ENCODE measurements at regions not wholly inside any gene's neighbourhood (a gene's known extent, or its start where the extent isn't known, plus 50 kb on each side); places are given as distances from the start of the nearest gene placed in this dataset.

DNA sequence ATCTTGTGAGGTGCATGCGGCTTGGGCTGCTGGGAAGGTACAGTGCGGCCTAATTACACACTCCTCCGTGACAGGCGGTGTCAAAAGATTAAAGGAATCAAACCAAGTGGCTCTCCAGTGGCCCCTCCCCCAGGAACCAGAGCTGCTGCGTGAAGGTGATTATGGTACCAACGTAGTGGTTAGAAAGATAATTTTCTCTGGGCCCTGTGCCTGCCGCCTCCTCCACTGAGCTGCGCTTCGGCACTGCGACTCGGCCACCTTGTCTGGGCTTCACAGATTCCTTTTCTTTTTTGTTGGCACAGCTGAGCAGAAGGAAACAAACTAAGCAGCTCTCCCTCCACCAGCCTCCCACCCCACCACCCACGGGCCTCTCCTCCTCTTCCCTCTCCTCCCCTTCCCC is 113.2 kb upstream of the SDK2 start:
- DNase-seq = no peak

GRCh38 chr17:73758245-73758644 is 114.0 kb upstream of the SDK2 start:
- DNase-seq = no peak

DNA sequence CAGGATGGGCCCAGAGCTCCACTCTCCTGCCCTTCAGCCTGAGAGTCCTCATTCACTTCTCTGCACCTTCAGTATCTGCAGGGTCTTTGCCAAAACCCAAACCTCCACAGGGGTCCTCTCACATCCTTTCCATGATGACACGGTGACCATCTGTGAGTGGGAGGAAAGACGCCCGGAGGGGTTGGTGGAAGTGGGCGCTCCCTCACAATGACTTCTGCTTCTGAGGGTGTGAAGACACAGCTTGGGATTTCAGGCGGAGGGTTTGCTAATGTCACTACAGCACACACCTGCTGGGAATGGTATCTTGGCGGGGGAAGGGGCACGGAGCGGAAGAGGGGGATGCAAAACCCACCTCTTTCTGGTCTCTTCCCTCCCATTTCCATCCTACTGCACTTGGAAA is 115.1 kb upstream of the SDK2 start:
- no peak for DNase-seq

GRCh38 chr17:73759734-73760438 is 115.6 kb upstream of the SDK2 start:
- DNase-seq = no peak

DNA sequence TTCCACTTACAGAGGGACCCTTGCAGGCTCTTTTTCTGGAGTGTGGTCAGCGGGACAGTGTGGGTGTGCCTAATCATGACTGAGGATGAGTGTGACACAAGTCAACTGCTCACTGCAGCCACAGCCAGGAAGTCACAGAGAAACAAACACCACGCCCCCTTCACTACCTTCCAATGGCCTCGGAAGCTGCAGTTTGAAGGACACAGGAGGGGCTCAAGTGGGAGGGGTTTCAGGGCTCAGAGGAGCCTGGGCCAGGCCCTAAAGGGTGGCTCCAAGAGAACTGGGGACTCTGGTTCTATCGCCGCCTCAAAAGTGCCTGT is 116.2 kb upstream of the SDK2 start:
- no peak for DNase-seq

DNA sequence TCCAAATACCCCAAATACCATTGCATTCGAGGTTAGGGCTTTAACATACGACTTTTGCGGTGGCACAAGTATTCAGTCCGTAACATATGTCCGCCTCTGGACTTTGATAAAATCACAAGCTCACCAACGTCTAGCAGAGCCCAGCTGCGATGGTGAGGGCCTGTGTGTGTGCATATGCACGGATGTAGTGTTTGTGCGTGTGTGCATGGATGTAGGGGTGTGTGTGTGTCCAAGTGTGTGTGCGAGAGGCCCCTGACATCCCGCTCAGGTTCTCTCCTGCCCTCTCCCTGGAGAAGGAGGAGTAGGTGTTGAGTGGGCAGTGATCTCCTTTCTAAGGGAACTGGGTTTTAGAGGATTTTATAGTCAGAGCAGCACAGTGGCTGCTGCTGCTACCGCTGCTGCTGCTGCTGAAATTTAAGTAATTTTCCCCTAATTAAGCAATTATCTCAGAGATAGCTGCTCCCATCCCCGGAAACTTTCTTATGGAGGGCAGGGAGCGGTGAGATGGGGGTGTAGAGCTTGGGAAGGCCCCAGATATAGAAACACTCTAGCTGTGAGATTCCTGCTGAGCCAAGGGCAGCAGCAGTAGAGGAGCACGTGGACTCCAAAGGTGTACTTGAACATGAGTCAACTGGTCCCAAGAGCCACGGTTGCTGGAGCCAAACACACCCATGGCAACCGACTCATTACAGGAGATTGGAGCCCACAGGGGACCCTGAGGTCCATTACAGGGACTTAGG is 121.7 kb upstream of the SDK2 start:
- no peak for DNase-seq

- DNase-seq = no peak
Observed at GRCh38 chr17:73767696-73768095, 123.5 kb upstream of the SDK2 start.

DNA sequence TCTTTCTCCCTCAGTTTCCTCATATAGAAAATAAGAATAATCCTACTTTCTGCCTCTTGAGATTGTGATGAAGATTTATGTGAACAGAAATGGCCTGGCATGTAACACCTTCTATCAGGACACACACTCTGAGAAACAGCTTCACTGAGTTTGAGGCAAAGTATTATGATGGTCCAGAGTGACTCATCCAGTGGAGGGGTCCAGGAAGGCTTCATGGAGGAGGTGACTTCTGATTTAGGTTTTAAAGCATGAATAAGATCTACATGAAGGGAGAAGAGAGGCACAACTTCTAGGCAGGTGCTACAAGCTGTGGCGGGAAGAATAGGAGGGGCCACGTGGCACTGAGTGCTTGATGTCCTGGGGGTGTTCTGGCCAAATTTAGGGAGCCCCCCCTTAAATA is 124.4 kb upstream of the SDK2 start:
- DNase-seq = no peak

GRCh38 chr17:73769479-73769878 is 125.2 kb upstream of the SDK2 start:
- DNase-seq = no peak

- DNase-seq = no peak
Observed at GRCh38 chr17:73770115-73770848, 126.0 kb upstream of the SDK2 start.

DNA sequence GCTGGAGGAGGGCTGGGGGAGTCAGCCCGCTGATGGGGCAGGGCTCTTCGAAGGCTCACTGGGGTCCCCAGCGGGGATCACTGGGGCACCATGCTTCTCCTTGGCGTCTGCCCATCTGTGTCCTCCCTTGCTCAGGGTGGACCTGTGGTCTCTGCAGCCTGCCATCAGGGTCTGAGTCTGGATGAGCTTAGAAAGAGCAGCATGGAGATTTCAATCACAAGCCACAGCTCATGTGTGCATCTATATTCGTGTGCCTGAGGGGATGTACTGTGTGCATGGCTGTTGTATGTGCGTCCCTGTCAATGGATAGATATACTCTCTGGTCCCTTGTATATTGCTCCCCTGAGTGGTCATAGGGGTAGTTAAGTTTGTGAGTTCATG is 126.6 kb upstream of the SDK2 start:
- no peak for DNase-seq

DNA sequence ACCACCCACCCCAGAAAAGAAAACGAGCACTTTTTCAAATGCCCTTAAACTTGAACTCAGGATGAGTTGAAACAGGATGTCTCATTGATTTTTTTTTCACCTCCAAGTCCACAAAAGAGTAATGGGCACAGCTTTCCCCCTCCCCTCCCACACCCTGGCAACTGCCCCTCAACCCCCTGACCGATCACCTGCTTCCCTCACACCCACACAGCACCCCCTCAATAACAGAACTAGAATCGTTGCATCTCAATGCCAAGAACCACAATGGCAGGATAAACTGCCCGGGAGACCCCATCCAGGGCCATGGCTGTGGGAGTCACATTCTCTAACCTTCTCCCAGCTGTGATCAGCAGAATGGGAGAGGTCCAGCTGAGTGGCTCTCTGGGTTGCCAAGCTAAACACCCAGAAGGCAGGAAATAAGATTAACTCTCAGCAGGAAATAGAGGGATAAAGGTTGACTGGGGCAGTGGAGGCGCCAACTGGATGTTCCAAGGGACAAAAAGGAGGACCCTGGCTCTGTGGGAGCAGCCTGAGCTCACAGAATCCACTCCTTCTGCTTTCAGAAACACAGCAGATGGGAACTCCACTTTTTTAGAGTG is 128.0 kb upstream of the SDK2 start:
- DNase-seq = no peak

GRCh38 chr17:73773702-73774101 is 129.5 kb upstream of the SDK2 start:
- DNase-seq = no peak

DNA sequence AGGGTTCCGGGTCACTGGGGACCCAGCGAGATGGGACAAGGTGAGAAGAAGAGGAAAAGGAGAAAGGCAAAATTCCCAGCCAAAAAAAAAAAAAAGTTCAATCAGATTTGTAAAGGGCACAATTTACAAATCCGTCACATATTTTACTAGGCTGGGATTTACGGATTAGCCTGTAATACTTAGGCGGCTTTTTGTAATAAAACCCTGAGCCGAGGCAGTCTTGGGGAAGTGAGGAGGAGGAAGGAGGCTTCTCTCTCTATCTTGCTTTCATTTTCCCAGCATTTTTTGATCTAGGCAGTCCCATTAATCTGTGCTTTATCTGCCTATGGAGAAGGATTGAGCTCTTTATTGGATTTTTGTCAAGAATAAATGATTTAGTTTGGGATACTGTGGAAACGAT is 130.6 kb upstream of the SDK2 start:
- no peak for DNase-seq

DNA sequence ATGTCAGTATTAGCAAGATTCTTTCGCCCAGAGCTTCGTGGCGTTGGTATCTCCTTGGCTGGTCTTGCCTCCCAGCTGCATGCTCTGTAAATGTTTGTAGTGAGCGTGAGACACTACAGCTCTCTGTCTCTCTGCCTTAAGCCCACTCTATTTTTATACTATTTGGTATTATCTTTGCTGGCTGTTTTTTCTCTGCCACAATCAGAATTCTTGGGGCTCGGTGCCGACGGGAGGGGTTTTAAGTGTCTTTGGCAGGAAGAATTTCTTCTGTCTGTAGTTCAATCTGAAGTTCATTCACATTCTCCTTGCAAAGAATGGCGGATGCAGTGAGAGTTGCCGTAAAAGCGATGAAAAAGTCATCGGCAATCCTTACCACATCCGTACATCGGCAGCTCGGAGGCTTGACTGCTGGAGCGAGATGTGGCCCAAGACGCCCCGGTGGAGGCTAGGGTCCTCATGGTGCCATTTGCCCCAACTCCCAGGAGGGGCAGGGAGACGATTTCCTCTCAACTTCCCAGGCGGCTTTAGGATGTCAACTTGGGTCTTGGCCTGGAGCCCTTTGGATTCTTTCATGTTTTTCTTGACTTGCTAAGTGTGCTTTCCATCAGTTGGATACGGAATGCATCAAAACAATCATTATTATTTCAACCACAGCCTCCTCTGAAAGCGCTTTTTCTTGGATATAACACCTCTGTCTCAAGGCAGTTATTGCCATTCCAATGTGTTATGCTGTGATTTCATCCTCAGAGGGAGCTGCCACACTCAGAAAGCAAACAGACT is 132.3 kb upstream of the SDK2 start:
- no peak for DNase-seq

- no peak for DNase-seq
Observed at GRCh38 chr17:73777131-73777449, 132.8 kb upstream of the SDK2 start.

DNA sequence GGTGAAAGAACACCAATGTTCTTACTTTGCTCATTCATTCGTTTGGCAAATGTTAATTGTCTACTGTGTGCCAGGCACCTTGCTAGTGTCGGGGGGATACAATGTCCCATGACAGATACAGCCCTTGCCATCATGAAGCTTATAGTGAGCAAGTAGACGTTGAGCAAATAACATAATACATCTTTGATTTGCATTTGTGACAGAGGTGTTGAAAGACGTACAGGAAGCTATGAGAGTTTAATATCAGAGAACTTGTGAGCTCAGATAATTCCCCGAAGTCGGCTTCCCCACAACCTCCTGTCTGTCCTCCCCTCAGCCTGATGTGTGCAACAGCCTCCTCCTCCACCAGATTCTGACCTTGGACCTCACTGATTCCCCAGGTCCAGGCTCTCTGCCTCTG is 138.0 kb upstream of the SDK2 start:
- DNase-seq = no peak

DNA sequence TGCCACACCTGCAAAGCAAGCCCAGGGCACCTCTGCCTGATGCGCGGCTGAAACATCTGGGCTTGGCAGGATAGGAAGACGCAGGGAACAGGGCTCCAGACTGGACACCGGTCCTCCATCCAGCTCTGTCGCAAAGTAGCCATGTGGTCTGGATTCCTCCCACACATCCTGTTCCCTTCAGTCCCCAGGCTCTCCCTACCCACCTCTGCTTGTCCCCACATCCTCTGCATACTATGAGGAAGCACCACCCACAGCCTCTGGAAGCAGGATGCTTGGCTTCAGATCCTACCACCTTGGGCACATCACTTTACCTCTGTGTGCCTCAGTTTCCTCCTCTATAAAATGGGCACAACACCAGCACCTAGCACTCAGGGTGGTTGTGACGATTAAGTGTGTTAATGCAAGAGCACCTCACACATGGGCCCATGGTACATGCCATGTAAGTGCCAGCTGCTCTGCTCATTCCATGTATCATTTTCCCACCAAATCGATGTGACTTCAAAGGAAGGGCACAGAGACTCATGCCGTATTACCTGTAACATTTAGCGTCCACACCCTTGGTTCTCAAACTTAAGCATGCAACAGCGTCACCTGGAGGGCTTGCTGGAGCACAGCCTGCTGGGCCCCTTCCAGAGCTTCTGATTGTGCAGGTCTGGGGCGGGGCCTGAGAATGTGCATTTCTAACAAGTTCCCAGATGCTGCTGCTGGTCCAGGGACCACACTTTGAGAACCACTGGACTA is 138.6 kb upstream of the SDK2 start:
- no peak for DNase-seq

DNA sequence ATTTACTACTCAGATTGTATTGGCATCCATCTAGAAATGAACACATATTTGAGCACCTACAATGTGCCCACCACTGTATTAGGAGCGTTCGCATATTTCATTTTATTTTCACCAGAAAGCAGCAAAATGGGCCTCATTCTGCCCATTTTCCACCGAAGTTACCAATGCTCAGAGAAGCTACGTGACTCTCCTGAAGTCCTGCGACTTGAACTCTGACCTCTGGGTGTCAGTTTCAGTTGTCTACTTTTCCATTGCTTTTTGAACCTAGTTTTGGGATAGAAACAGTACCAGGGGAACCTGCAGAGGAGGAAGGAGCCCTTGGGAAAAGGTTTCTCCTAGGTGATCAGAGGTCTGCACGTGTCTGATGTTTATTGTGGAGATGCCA is 139.1 kb upstream of the SDK2 start:
- no peak for DNase-seq

DNA sequence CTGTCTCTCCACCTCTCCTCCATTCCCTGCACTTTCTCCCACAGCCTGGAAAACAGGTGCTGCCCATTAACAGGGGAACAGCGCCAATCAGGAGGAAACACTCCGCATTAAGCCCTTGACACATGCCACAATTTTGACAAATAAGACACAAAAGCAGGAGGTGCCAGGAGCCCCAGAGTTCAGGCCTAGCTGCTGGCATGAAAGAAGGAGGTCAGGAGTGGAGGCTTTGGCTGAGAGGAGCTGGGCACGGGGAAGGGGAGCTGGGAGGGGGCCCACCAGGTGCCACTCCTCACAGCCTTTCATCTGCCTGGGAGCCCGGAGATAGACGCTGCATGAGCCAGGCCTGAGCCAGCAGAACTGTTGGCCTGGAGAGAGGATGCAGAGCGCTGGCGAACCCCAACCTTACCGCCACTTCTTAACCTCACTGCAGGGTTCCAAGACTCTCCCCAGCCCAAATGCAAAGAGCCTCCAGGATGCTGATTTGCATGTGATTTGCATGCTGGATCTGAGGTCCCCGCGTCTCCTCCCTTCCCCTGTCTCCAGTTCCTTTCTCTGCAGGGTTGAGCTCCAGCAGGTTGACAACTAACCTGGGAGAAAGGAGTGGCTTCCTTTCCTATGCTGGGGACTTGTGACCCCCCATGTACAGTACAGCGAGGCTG is 139.8 kb upstream of the SDK2 start:
- no peak for DNase-seq

- DNase-seq = no peak
Observed at GRCh38 chr17:73785496-73785895, 141.3 kb upstream of the SDK2 start.

Data from activated CD8-positive, alpha-beta memory T cell treated with anti-CD3 and anti-CD28 coated beads, Interleukin-2, amount 50 U/mL, for 48 hours (primary cell).